ENCODE measurements at regions not wholly inside any gene's neighbourhood (a gene's known extent, or its start where the extent isn't known, plus 50 kb on each side); places are given as distances from the start of the nearest gene placed in this dataset.
A peak's percentile ranks its signal among the peaks of the same experiment; 100 is the strongest.

GRCh38 chr5:3925935-3926334, 330.3 kb downstream of the IRX1 start:
- no peak for DNase-seq
- ChIA-PET POLR2A (no interaction called here), CTCF (no interaction called here)
- Histone ChIP-seq H3K9me3 (ENCODE audit: low read length) (no peaks in the 10 kb centered on the region), H3K4me3 (ENCODE audit: low read length) (no peak overlapping the region), H3K27me3 (ENCODE audit: insufficient read depth, low read length, poor library complexity, severe bottlenecking) (no peaks in the 10 kb centered on the region), H3K4me1 (ENCODE audit: insufficient read depth, low read length) (no peaks in the 10 kb centered on the region), H3K36me3 (ENCODE audit: insufficient read depth, low read length) (no peaks in the 10 kb centered on the region), H3K27ac (ENCODE audit: low read depth, low read length) (no peak overlapping the region)
- Mint-ChIP-seq H3K4me3 (no peak overlapping the region), H3K27me3 (no peaks in the 10 kb centered on the region), H3K36me3 (no peaks in the 10 kb centered on the region), H3K27ac (no peak overlapping the region), H3K4me1 (no peaks in the 10 kb centered on the region), H3K9me3 (peaks cover 7 to 27% (median 18%) of the 10 kb centered on the region in 5 donors)

DNA sequence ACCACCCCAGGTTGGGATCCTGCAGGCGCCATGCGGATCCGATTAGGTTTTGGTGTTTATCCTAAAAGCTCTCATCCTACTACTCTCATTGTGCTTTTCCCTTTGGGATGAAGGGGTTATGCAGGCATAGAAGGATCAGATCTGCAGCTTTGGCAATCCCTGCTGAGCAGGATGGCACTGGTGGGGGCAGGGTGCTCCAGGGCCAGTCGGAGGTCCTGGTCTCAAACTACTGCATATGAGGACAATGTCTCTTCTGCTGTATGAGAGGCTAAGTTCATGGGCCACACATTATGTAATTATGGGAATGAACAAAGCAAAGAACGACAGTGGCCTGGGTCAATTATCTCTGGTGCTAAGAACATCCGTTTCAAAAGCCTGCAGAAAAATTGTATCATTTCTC, 334.2 kb downstream of the IRX1 start:
- ChIA-PET CTCF (no interaction called here), POLR2A (no interaction called here)
- Histone ChIP-seq H3K9me3 (ENCODE audit: low read length) (no peaks in the 10 kb centered on the region), H3K27me3 (ENCODE audit: insufficient read depth, low read length, poor library complexity, severe bottlenecking) (no peaks in the 10 kb centered on the region), H3K27ac (ENCODE audit: low read depth, low read length) (no peak overlapping the region), H3K4me3 (ENCODE audit: low read length) (no peak overlapping the region), H3K4me1 (ENCODE audit: insufficient read depth, low read length) (no peaks in the 10 kb centered on the region), H3K36me3 (ENCODE audit: insufficient read depth, low read length) (no peaks in the 10 kb centered on the region)
- Mint-ChIP-seq H3K4me1 (no peaks in the 10 kb centered on the region), H3K36me3 (no peaks in the 10 kb centered on the region), H3K27me3 (no peaks in the 10 kb centered on the region), H3K9me3 (peaks cover 12 to 27% (median 18%) of the 10 kb centered on the region in 5 donors), H3K4me3 (no peak overlapping the region), H3K27ac (no peak overlapping the region)
- DNase-seq, result no peak

DNA sequence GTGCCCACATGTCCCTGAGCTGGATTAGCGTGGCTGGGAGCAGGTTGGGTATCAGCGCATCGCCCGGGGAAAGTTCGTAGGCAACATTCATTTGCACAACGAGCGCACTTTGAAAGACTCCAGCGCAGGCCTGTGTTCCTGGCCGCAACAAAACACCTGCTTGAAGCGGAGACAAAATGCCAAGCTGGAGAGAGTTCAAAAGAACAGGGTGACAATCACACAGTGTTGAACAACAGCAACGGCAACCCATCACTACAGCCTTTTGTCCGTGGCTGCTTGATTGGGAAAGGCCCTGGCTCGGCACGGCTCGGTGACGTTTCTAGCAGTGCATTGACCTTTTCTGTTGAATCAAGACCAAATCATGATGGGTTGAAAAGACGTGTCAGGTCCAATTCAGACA, 336.3 kb downstream of the IRX1 start:
- Histone ChIP-seq H3K4me3 (ENCODE audit: low read length) (no peak overlapping the region), H3K27ac (ENCODE audit: low read depth, low read length) (no peak overlapping the region), H3K36me3 (ENCODE audit: insufficient read depth, low read length) (no peaks in the 10 kb centered on the region), H3K27me3 (ENCODE audit: insufficient read depth, low read length, poor library complexity, severe bottlenecking) (no peaks in the 10 kb centered on the region), H3K9me3 (ENCODE audit: low read length) (no peaks in the 10 kb centered on the region), H3K4me1 (ENCODE audit: insufficient read depth, low read length) (no peaks in the 10 kb centered on the region)
- POLR2A ChIA-PET, result no interaction called here
- Mint-ChIP-seq H3K36me3 (no peaks in the 10 kb centered on the region), H3K27ac (no peak overlapping the region), H3K27me3 (no peaks in the 10 kb centered on the region), H3K9me3 (peaks cover 10 to 22% (median 18%) of the 10 kb centered on the region in 5 donors), H3K4me3 (peak overlapping the region in 1 of 7 donors; percentile 1), H3K4me1 (no peaks in the 10 kb centered on the region)
- CTCF ChIA-PET, result no interaction called here
- no peak for DNase-seq

DNA sequence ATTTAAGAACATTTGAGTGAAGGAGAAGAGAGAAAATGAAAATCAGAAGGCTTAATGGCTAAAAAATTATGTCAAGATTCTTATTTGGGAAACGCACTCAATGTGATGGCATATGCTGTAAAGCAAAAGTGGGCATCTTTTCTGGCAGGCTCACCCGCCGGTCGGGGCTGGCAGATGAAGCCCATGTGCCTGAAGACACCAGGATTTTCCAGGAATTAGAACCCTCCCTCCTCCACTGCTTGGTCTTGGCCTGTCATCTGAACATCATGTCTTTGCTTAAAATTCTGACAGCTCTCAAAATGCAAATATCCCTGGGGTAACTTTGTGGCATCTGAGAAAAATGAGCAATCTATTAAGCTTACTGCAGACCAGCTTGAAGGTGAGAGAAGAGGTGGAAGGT, 337.9 kb downstream of the IRX1 start:
- DNase-seq, result no peak
- Mint-ChIP-seq H3K9me3 (peaks cover 2 to 18% (median 13%) of the 10 kb centered on the region in 5 donors), H3K4me3 (no peak overlapping the region), H3K4me1 (no peaks in the 10 kb centered on the region), H3K27me3 (no peaks in the 10 kb centered on the region), H3K36me3 (no peaks in the 10 kb centered on the region), H3K27ac (no peak overlapping the region)
- Histone ChIP-seq H3K27me3 (ENCODE audit: insufficient read depth, low read length, poor library complexity, severe bottlenecking) (no peaks in the 10 kb centered on the region), H3K4me3 (ENCODE audit: low read length) (no peak overlapping the region), H3K4me1 (ENCODE audit: insufficient read depth, low read length) (no peaks in the 10 kb centered on the region), H3K27ac (ENCODE audit: low read depth, low read length) (no peak overlapping the region), H3K36me3 (ENCODE audit: insufficient read depth, low read length) (no peaks in the 10 kb centered on the region), H3K9me3 (ENCODE audit: low read length) (no peaks in the 10 kb centered on the region)
- ChIA-PET POLR2A (no interaction called here), CTCF (no interaction called here)

- H3K36me3 ChIP-seq (ENCODE audit: insufficient read depth, low read length), result no peaks in the 10 kb centered on the region
- H3K27ac ChIP-seq (ENCODE audit: low read depth, low read length), result no peak overlapping the region
- H3K4me3 ChIP-seq (ENCODE audit: low read length), result no peak overlapping the region
- ChIA-PET POLR2A (no interaction called here), CTCF (no interaction called here)
- no peaks in the 10 kb centered on the region for H3K27me3 Mint-ChIP-seq
- H3K4me3 Mint-ChIP-seq, result no peak overlapping the region
- H3K4me1 Mint-ChIP-seq, result no peaks in the 10 kb centered on the region
- no peak overlapping the region for H3K27ac Mint-ChIP-seq
- DNase-seq, result no peak
- H3K9me3 Mint-ChIP-seq, result peaks cover 0 to 18% (median 13%) of the 10 kb centered on the region in 5 donors
- H3K4me1 ChIP-seq (ENCODE audit: insufficient read depth, low read length), result no peaks in the 10 kb centered on the region
- H3K27me3 ChIP-seq (ENCODE audit: insufficient read depth, low read length, poor library complexity, severe bottlenecking), result no peaks in the 10 kb centered on the region
- H3K9me3 ChIP-seq (ENCODE audit: low read length), result no peaks in the 10 kb centered on the region
- H3K36me3 Mint-ChIP-seq, result no peaks in the 10 kb centered on the region
These were observed 338.3 kb downstream of the IRX1 start for GRCh38 chr5:3933966-3934365.

DNA sequence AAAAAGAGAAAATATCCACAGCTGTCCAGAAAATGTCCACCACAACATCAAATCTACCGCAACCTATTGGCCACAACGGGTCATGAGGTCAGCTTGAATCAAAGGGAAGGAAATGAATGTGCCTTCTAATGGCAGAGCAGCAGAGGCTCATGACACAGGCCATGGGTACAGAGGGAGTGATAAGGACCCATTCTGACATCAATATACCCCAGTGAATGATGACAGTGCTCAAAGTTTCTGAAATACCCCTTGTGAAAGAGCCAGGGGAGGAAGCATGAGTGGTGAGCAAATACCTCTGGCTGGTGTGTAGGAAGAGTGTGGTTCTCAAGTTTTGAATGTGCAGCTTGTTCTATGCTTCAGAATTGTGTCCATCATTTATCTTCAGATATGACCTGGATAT, 348.2 kb downstream of the IRX1 start:
- Mint-ChIP-seq H3K4me1 (no peaks in the 10 kb centered on the region), H3K4me3 (no peak overlapping the region), H3K27ac (no peak overlapping the region), H3K9me3 (peaks cover 3 to 27% (median 16%) of the 10 kb centered on the region in 5 donors), H3K36me3 (no peaks in the 10 kb centered on the region), H3K27me3 (no peaks in the 10 kb centered on the region)
- Histone ChIP-seq H3K27ac (ENCODE audit: low read depth, low read length) (no peak overlapping the region), H3K27me3 (ENCODE audit: insufficient read depth, low read length, poor library complexity, severe bottlenecking) (no peaks in the 10 kb centered on the region), H3K36me3 (ENCODE audit: insufficient read depth, low read length) (no peaks in the 10 kb centered on the region), H3K9me3 (ENCODE audit: low read length) (no peaks in the 10 kb centered on the region), H3K4me3 (ENCODE audit: low read length) (no peak overlapping the region), H3K4me1 (ENCODE audit: insufficient read depth, low read length) (no peaks in the 10 kb centered on the region)
- POLR2A ChIA-PET, result no interaction called here
- CTCF ChIA-PET, result no interaction called here
- no peak for DNase-seq

DNA sequence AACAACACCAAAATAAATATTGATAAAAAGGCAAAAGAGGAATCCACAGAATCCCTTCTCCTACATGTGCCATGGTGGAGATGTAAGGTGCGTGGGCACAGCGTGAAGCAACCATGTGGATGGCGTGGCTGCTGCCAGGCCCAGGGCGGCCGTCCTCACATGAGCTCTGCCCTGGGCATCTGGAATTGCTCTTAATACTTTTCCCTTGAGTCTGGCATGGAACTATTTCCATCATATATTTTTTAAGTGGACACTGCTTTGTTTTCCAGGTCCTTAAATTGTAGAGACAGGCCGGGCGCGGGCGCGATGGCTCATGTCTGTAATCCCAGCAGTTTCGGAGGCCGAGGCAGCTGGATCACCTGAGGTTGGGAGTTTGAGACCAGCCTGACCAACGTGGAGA, 349.3 kb downstream of the IRX1 start:
- Histone ChIP-seq H3K27ac (ENCODE audit: low read depth, low read length) (no peak overlapping the region), H3K9me3 (ENCODE audit: low read length) (no peaks in the 10 kb centered on the region), H3K36me3 (ENCODE audit: insufficient read depth, low read length) (no peaks in the 10 kb centered on the region), H3K4me3 (ENCODE audit: low read length) (no peak overlapping the region), H3K4me1 (ENCODE audit: insufficient read depth, low read length) (no peaks in the 10 kb centered on the region), H3K27me3 (ENCODE audit: insufficient read depth, low read length, poor library complexity, severe bottlenecking) (no peaks in the 10 kb centered on the region)
- ChIA-PET POLR2A (no interaction called here), CTCF (no interaction called here)
- no peaks in the 10 kb centered on the region for H3K36me3 Mint-ChIP-seq
- DNase-seq, result no peak
- no peaks in the 10 kb centered on the region for H3K4me1 Mint-ChIP-seq
- H3K27ac Mint-ChIP-seq, result no peak overlapping the region
- H3K9me3 Mint-ChIP-seq, result peaks cover 7 to 20% (median 13%) of the 10 kb centered on the region in 5 donors
- H3K27me3 Mint-ChIP-seq, result no peaks in the 10 kb centered on the region
- H3K4me3 Mint-ChIP-seq, result no peak overlapping the region

DNA sequence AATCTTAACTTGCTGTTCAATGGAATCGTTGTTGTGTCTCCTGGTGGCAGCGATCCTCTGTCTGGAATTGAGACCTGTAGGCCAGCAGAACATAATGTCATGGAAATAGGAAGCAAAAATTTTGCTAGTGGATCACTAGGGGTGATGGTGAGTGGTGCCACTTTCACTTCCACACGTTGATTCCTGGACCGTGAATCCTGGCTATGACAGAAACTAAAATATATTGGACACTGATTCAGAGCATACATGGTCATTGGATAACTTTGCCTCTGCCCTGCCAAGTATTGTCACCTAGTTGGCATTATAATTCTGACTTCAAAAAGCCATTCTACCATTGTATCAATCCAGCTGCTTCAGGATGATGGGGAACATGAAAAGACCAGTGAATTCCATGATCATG, 353.2 kb downstream of the IRX1 start:
- Mint-ChIP-seq H3K4me1 (no peaks in the 10 kb centered on the region), H3K36me3 (no peaks in the 10 kb centered on the region), H3K27ac (no peak overlapping the region), H3K9me3 (peaks cover 5 to 19% (median 13%) of the 10 kb centered on the region in 5 donors), H3K27me3 (no peaks in the 10 kb centered on the region), H3K4me3 (no peak overlapping the region)
- H3K4me1 ChIP-seq (ENCODE audit: insufficient read depth, low read length), result no peaks in the 10 kb centered on the region
- no peak overlapping the region for H3K4me3 ChIP-seq (ENCODE audit: low read length)
- no peak for DNase-seq
- H3K27ac ChIP-seq (ENCODE audit: low read depth, low read length), result no peak overlapping the region
- ChIA-PET CTCF (no interaction called here), POLR2A (no interaction called here)
- no peaks in the 10 kb centered on the region for H3K9me3 ChIP-seq (ENCODE audit: low read length)
- no peaks in the 10 kb centered on the region for H3K36me3 ChIP-seq (ENCODE audit: insufficient read depth, low read length)
- H3K27me3 ChIP-seq (ENCODE audit: insufficient read depth, low read length, poor library complexity, severe bottlenecking), result no peaks in the 10 kb centered on the region

DNA sequence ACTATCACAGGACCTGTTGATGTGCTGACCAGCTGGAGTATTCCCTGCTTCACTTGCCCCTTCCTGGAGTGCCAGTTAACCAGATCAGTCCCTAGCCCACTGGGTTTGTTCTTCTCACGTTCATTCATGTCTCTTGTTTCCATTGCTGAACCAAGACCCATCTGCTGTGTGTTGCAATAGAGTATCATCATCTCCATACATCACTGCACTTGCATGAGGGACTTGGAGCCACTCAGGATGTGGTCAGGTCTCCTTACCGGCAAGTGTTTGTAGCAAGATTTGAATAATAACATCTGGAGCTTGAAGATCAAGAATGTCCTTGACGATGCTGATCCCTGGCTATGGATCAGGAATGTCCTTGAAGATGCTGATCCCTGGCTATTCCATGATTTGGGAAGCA, 358.6 kb downstream of the IRX1 start:
- ChIA-PET CTCF (no interaction called here), POLR2A (no interaction called here)
- Mint-ChIP-seq H3K9me3 (peaks cover 0 to 19% (median 16%) of the 10 kb centered on the region in 5 donors), H3K27ac (no peak overlapping the region), H3K4me1 (no peaks in the 10 kb centered on the region), H3K36me3 (no peaks in the 10 kb centered on the region), H3K4me3 (no peak overlapping the region), H3K27me3 (no peaks in the 10 kb centered on the region)
- no peaks in the 10 kb centered on the region for H3K36me3 ChIP-seq (ENCODE audit: insufficient read depth, low read length)
- H3K4me1 ChIP-seq (ENCODE audit: insufficient read depth, low read length), result no peaks in the 10 kb centered on the region
- H3K27ac ChIP-seq (ENCODE audit: low read depth, low read length), result no peak overlapping the region
- H3K4me3 ChIP-seq (ENCODE audit: low read length), result no peak overlapping the region
- H3K27me3 ChIP-seq (ENCODE audit: insufficient read depth, low read length, poor library complexity, severe bottlenecking), result no peaks in the 10 kb centered on the region
- H3K9me3 ChIP-seq (ENCODE audit: low read length), result no peaks in the 10 kb centered on the region
- DNase-seq, result no peak

Data from CD8-positive, alpha-beta memory T cell (primary cell).